H1 (cell line): ENCODE measurements at regions not wholly inside any gene's neighbourhood (a gene's known extent, or its start where the extent isn't known, plus 50 kb on each side); places are given as distances from the start of the nearest gene placed in this dataset.

ENCODE experiments used
- CHD7 ChIP-seq: fragments of 300-600 bp; sonication (generic); IDR thresholded peaks from 2 replicates; pipeline ENCODE4 v1.7.1; 2012; ENCODE audit warnings: low read length, moderate library complexity, mild to moderate bottlenecking, inconsistent platforms; ENCODE audit not compliant: insufficient replicate concordance
- CTCF ChIP-seq, 3 experiments: IDR thresholded peaks; 1 replicate in 2 of 3; 2 replicates in 1 of 3; pipeline versions ENCODE4 v1.5.1 to v1.6.1; 2011; ENCODE audit warnings: low read length in 3 of 3, mild to moderate bottlenecking in 3 of 3, inconsistent platforms in 2 of 3, low read depth in 1 of 3, moderate library complexity in 1 of 3; ENCODE audit not compliant: insufficient read depth in 1 of 3; ENCODE audit errors: control extremely low read depth in 1 of 3
- TBP ChIP-seq: IDR thresholded peaks from 2 replicates; pipeline ENCODE4 v1.6.1; 2011; ENCODE audit warnings: low read depth, low read length, improper control_type of control experiment

DNA sequence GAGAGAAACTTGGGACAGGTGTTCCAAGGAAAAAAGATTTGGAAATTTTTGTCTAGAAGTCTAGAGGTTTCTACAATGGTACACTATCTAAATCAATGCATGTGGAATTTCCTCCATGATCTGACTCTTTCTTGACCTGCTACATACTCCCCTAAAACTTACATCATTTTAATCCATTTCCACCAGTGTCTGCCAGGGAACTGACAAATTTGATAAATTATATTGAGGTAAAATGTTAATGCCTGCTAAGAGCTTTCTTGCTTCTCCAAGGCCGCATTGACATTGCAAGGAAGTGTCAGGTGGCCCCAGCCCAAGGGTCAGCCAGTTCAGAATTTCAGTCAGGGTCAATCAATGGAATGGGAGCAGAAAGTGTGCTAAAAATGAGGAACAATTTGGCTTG, 163.4 kb upstream of the FBXL17 start (continued):
- TF ChIP-seq CHD7 (no peak), CTCF (IDR thresholded peaks at IDR 0.05; ENCODE audit: control extremely low read depth in 1 of 3, insufficient read depth in 1 of 3, low read depth in 1 of 3, low read length in 3 of 3) (no peak), TBP (no peak)
